ENCODE measurements at regions not wholly inside any gene's neighbourhood (a gene's known extent, or its start where the extent isn't known, plus 50 kb on each side); places are given as distances from the start of the nearest gene placed in this dataset.

- no peak for DNase-seq (ENCODE audit: low read depth)
Observed at GRCh38 chr1:193614275-193614674, 427.9 kb upstream of the B3GALT2 start.

- DNase-seq (ENCODE audit: low read depth), result no peak
Observed at GRCh38 chr1:193613041-193613440, 426.6 kb upstream of the B3GALT2 start.

GRCh38 chr1:193609592-193609991, 423.2 kb upstream of the B3GALT2 start:
- DNase-seq (ENCODE audit: low read depth), result no peak

- DNase-seq (ENCODE audit: low read depth), result no peak
Observed at GRCh38 chr1:193607787-193608186, 421.4 kb upstream of the B3GALT2 start.

- no peak for DNase-seq (ENCODE audit: low read depth)
Observed at GRCh38 chr1:193606035-193606434, 419.6 kb upstream of the B3GALT2 start.

- no peak for DNase-seq (ENCODE audit: low read depth)
Observed at GRCh38 chr1:193602705-193603104, 416.3 kb upstream of the B3GALT2 start.

GRCh38 chr1:193593147-193593885, 406.9 kb upstream of the B3GALT2 start:
- DNase-seq (ENCODE audit: low read depth), result no peak

GRCh38 chr1:193592317-193592716, 405.9 kb upstream of the B3GALT2 start:
- peak; percentile 44 for DNase-seq (ENCODE audit: low read depth)

- no peak for DNase-seq (ENCODE audit: low read depth)
Observed at GRCh38 chr1:193590102-193590501, 403.7 kb upstream of the B3GALT2 start.

GRCh38 chr1:193589597-193590040, 403.2 kb upstream of the B3GALT2 start:
- DNase-seq (ENCODE audit: low read depth), result peak; percentile 48

GRCh38 chr1:193588311-193589082, 402.1 kb upstream of the B3GALT2 start:
- DNase-seq (ENCODE audit: low read depth), result no peak

GRCh38 chr1:193584731-193585239, 398.4 kb upstream of the B3GALT2 start:
- DNase-seq (ENCODE audit: low read depth), result no peak

- DNase-seq (ENCODE audit: low read depth), result no peak
Observed at GRCh38 chr1:193581341-193581740, 394.9 kb upstream of the B3GALT2 start.

- no peak for DNase-seq (ENCODE audit: low read depth)
Observed at GRCh38 chr1:193580419-193580818, 394.0 kb upstream of the B3GALT2 start.

- DNase-seq (ENCODE audit: low read depth), result no peak
Observed at GRCh38 chr1:193579323-193579722, 392.9 kb upstream of the B3GALT2 start.

- DNase-seq (ENCODE audit: low read depth), result no peak
Observed at GRCh38 chr1:193574913-193575312, 388.5 kb upstream of the B3GALT2 start.

GRCh38 chr1:193569983-193570269, 383.5 kb upstream of the B3GALT2 start:
- no peak for DNase-seq (ENCODE audit: low read depth)

GRCh38 chr1:193569096-193569982, 382.9 kb upstream of the B3GALT2 start:
- DNase-seq (ENCODE audit: low read depth), result peak; percentile 94

- DNase-seq (ENCODE audit: low read depth), result no peak
Observed at GRCh38 chr1:193568512-193568911, 382.1 kb upstream of the B3GALT2 start.

GRCh38 chr1:193567937-193568336, 381.5 kb upstream of the B3GALT2 start:
- no peak for DNase-seq (ENCODE audit: low read depth)

GRCh38 chr1:193566735-193567134, 380.3 kb upstream of the B3GALT2 start:
- DNase-seq (ENCODE audit: low read depth), result no peak

GRCh38 chr1:193565971-193566577, 379.7 kb upstream of the B3GALT2 start:
- DNase-seq (ENCODE audit: low read depth), result no peak
